ENCODE measurements at regions not wholly inside any gene's neighbourhood (a gene's known extent, or its start where the extent isn't known, plus 50 kb on each side); places are given as distances from the start of the nearest gene placed in this dataset.

- TF ChIP-seq NR2F6 (IDR thresholded peaks at IDR 0.05) (no peak), NR2F6 (CRISPR knock-in tag; IDR thresholded peaks at IDR 0.05) (no peak), POLR2A (IDR thresholded peaks at IDR 0.05; ENCODE audit: insufficient read depth in 1 of 2, low read depth in 2 of 2, low read length in 2 of 2) (no peak)
These were observed 456.2 kb downstream of the REEP3 start for GRCh38 chr10:63977329-63977923.

All from HepG2 (cell line).